Endothelial cell of umbilical vein (primary cell): ENCODE measurements at regions not wholly inside any gene's neighbourhood (a gene's known extent, or its start where the extent isn't known, plus 50 kb on each side); places are given as distances from the start of the nearest gene placed in this dataset.

Experiments
- BruUV-seq: library from RNA; stranded (reverse); fragments of 400-500 nt; replicated peaks from 2 replicates; lab custom pipeline; 2021; lab: Mats Ljungman, UMichigan
- CTCF ChIA-PET: fragments of 300-600, 350-600 bp; sonication (Branson Sonifier 250); formaldehyde crosslinking; loops from one replicate; lab custom pipeline; 2021; ENCODE audit warnings: antibody characterized with exemption, inconsistent platforms; lab: Charles Lee
- POLR2A ChIA-PET: fragments of 300-600, 350-600 bp; sonication (Branson Sonifier 250); formaldehyde crosslinking; loops from one replicate; lab custom pipeline; 2021; ENCODE audit warnings: antibody characterized with exemption, inconsistent platforms; lab: Charles Lee
- DNase-seq: peaks from one replicate; pipeline ENCODE4 v3.0.0-alpha.2; 2011; ENCODE audit warnings: low read depth, low spot score
- FAIRE-seq: peaks from 2 replicates; lab custom pipeline; 2011; peaks lifted over from hg19 to GRCh38; lab: Jason Lieb, UNC
- H2AFZ ChIP-seq: 2 replicates; pipeline ENCODE4 v1.6.0; 2012; ENCODE audit warnings: low read depth, low read length, control low read depth, inconsistent platforms
- H3K27ac ChIP-seq: 2 replicates; pipeline ENCODE4 v1.5.1; 2011; ENCODE audit warnings: low read depth, mild to moderate bottlenecking, control low read depth, low read length, moderate library complexity; ENCODE audit not compliant: insufficient read depth
- H3K27me3 ChIP-seq, 2 experiments: 2 replicates each; pipeline versions ENCODE4 v1.6.0 to v1.6.1; 2011; ENCODE audit warnings: low read length in 2 of 2, mixed read lengths in 1 of 2; ENCODE audit not compliant: control insufficient read depth in 2 of 2, insufficient read depth in 2 of 2
- H3K36me3 ChIP-seq, 2 experiments: 2 replicates in 1 of 2; 3 replicates in 1 of 2; pipeline ENCODE4 v1.5.1; 2011; ENCODE audit warnings: low read length in 2 of 2, mild to moderate bottlenecking in 1 of 2, moderate library complexity in 1 of 2; ENCODE audit not compliant: control insufficient read depth in 2 of 2, insufficient read depth in 2 of 2; ENCODE audit errors: extremely low read depth in 1 of 2
- H3K4me1 ChIP-seq: 3 replicates; pipeline ENCODE4 v1.5.1; 2011; ENCODE audit warnings: mild to moderate bottlenecking, low read length; ENCODE audit not compliant: control insufficient read depth, insufficient read depth; ENCODE audit errors: extremely low read depth
- H3K4me2 ChIP-seq: 2 replicates; pipeline ENCODE4 v1.6.1; 2011; ENCODE audit warnings: low read length, control low read depth, mixed read lengths; ENCODE audit not compliant: insufficient read depth
- H3K4me3 ChIP-seq, 3 experiments: fragments of 200-600 bp in 1 of 3; sonication (generic), shearing (Covaris generic) in 1 of 3; replicated peaks in 1 of 3; 2 replicates each; pipeline ENCODE4 v1.5.1; 2011 to 2016; ENCODE audit warnings: control low read depth in 3 of 3, low read length in 3 of 3, mild to moderate bottlenecking in 2 of 3, inconsistent platforms in 1 of 3, low read depth in 1 of 3, moderate library complexity in 1 of 3; ENCODE audit not compliant: insufficient read depth in 1 of 3
- H3K79me2 ChIP-seq: 2 replicates; pipeline ENCODE4 v1.6.0; 2012; ENCODE audit warnings: low read length, inconsistent platforms; ENCODE audit not compliant: control insufficient read depth, insufficient read depth
- H3K9ac ChIP-seq: replicated peaks from 2 replicates; pipeline ENCODE3; 2011; ENCODE audit warnings: low read length, control low read depth; ENCODE audit not compliant: insufficient read depth; ENCODE audit errors: extremely low read depth
- H3K9me1 ChIP-seq: replicated peaks from 3 replicates; pipeline ENCODE4 v1.6.0; 2011; ENCODE audit warnings: mild to moderate bottlenecking, low read length; ENCODE audit not compliant: control insufficient read depth, insufficient read depth; ENCODE audit errors: extremely low read depth
- H3K9me3 ChIP-seq: replicated peaks from 2 replicates; pipeline ENCODE4 v1.5.1; 2012; ENCODE audit warnings: low read length, inconsistent platforms; ENCODE audit not compliant: control insufficient read depth, insufficient read depth
- H4K20me1 ChIP-seq: replicated peaks from 2 replicates; pipeline ENCODE3; 2011; ENCODE audit warnings: mild to moderate bottlenecking, low read length; ENCODE audit not compliant: control insufficient read depth, insufficient read depth; ENCODE audit errors: extremely low read depth
- CTCF ChIP-seq, 2 donors: IDR thresholded peaks; 1 replicate in 1 of 2; 2 replicates in 1 of 2; pipeline ENCODE4 v1.5.1; 2011; ENCODE audit warnings: low read length in 2 of 2, mild to moderate bottlenecking in 2 of 2, moderate library complexity in 2 of 2, control low read depth in 1 of 2, inconsistent platforms in 1 of 2, low read depth in 1 of 2; ENCODE audit not compliant: insufficient read depth in 1 of 2; ENCODE audit errors: extremely low read depth in 1 of 2
- EZH2 ChIP-seq: IDR thresholded peaks from 2 replicates; pipeline ENCODE4 v1.6.1; 2012; ENCODE audit warnings: borderline replicate concordance, low read depth, mild to moderate bottlenecking, moderate library complexity, low read length, inconsistent platforms; ENCODE audit not compliant: severe bottlenecking
- FOS ChIP-seq: IDR thresholded peaks from 2 replicates; pipeline ENCODE4 v1.6.1; 2011; ENCODE audit warnings: mild to moderate bottlenecking, low read length, moderate library complexity, borderline replicate concordance; ENCODE audit not compliant: insufficient read depth
- GATA2 ChIP-seq: IDR thresholded peaks from 2 replicates; pipeline ENCODE4 v1.7.0; 2011; ENCODE audit warnings: low read depth, mild to moderate bottlenecking, moderate library complexity, mixed read lengths, low read length; ENCODE audit not compliant: insufficient read length, insufficient read depth
- JUN ChIP-seq: IDR thresholded peaks from 2 replicates; pipeline ENCODE4 v1.6.1; 2011; ENCODE audit warnings: borderline replicate concordance, low read depth; ENCODE audit not compliant: insufficient read length, insufficient read depth
- MAX ChIP-seq: IDR thresholded peaks from 2 replicates; pipeline ENCODE4 v1.6.1; 2011; ENCODE audit not compliant: insufficient read depth, insufficient read length
- MYC ChIP-seq: IDR thresholded peaks from one replicate; pipeline ENCODE4 v1.6.1; 2011; ENCODE audit warnings: mild to moderate bottlenecking, low read depth, low read length
- POLR2A ChIP-seq: IDR thresholded peaks from 2 replicates; pipeline ENCODE4 v1.6.1; 2012; ENCODE audit warnings: low read depth, mild to moderate bottlenecking, control low read depth, low read length
- POLR2AphosphoS5 ChIP-seq: IDR thresholded peaks from 2 replicates; pipeline ENCODE4 v1.6.1; 2012; ENCODE audit warnings: low read depth, mild to moderate bottlenecking, control low read depth, low read length, moderate library complexity; ENCODE audit not compliant: insufficient read depth
- dilution Hi-C: fragments of 300-500 bp; cut with MboI; formaldehyde crosslinking; loops from one replicate; pipeline ENCODE4 v1.15.0; 2019; ENCODE audit warnings: low sequenced_read_pairs; ENCODE audit not compliant: extremely low pct_ligation_motif_present
- intact Hi-C: fragments of 100-400 bp; cut with micrococcal nuclease; formaldehyde crosslinking; loops from one replicate; pipeline ENCODE4 v1.10.0; 2022

DNA sequence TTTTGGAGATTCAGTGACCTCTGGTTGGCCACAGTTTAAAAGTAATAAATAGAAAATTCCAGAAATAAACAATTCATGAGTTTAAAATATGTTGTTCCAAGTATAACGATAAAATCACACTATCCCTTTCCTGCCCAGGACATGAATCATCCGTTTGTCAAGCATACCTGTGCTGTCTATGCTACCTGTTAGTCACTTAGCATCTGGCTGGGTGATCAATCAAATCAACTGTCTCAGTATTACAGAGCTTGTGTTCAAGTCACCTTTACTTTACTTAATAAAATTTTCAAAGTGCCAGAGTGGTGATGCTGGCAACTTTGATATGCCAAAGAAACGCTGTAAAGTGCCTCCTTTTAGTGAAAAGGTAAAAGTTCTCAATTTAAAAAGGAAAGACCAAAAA, 979.5 kb upstream of the NDST4 start:
- FAIRE-seq (no peak), DNase-seq (no peak)
- Histone ChIP-seq H3K9me3 (peaks cover 2% of the 10 kb centered on the region), H4K20me1 (no peaks in the 10 kb centered on the region), H3K27ac (no peak overlapping the region), H3K4me1 (no peaks in the 10 kb centered on the region), H3K79me2 (no peaks in the 10 kb centered on the region), H3K4me3 (no peak overlapping the region), H3K9me1 (no peaks in the 10 kb centered on the region), H2AFZ (no peak overlapping the region), H3K9ac (no peak overlapping the region), H3K4me2 (no peak overlapping the region), H3K27me3 (no peaks in the 10 kb centered on the region), H3K36me3 (no peaks in the 10 kb centered on the region)
- TF ChIP-seq FOS (no peak), POLR2AphosphoS5 (no peak), MAX (no peak), CTCF (IDR thresholded peaks at IDR 0.05; ENCODE audit: extremely low read depth in 1 of 2, insufficient read depth in 1 of 2, low read depth in 1 of 2, low read length in 2 of 2) (no peak), EZH2 (no peak), POLR2A (no peak), GATA2 (no peak), MYC (no peak), JUN (no peak)
- no TSS peak for BruUV-seq
- dilution Hi-C loops, result no loop called here
- CTCF ChIA-PET, result no interaction called here
- POLR2A ChIA-PET, result no interaction called here
- intact Hi-C loops, result no loop called here
